ES-I3 (cell line): ENCODE measurements at regions not wholly inside any gene's neighbourhood (a gene's known extent, or its start where the extent isn't known, plus 50 kb on each side); places are given as distances from the start of the nearest gene placed in this dataset.

Source experiments
- H3K36me3 ChIP-seq: 2 replicates; pipeline ENCODE4 v1.6.1; 2013; ENCODE audit warnings: mild to moderate bottlenecking, low read length, control low read depth, moderate library complexity; ENCODE audit not compliant: insufficient read depth
- H3K4me1 ChIP-seq: 2 replicates; pipeline ENCODE4 v1.6.1; 2013; ENCODE audit warnings: mild to moderate bottlenecking, control low read depth, low read length; ENCODE audit not compliant: insufficient read depth
- H3K9ac ChIP-seq: 2 replicates; pipeline ENCODE4 v1.6.1; 2013; ENCODE audit warnings: low read depth, mild to moderate bottlenecking, low read length, moderate library complexity
- H3K9me3 ChIP-seq: 2 replicates; pipeline ENCODE4 v1.6.1; 2013; ENCODE audit warnings: mild to moderate bottlenecking, low read length, moderate library complexity; ENCODE audit not compliant: control insufficient read depth, insufficient read depth

GRCh38 chr2:120829633-120830025 is 94.0 kb downstream of the GLI2 start:
- H3K36me3 ChIP-seq, result 0 out of 2 replicates have a peak, but pooled peaks cover 3% of the 10 kb centered on the region
- no peaks in the 10 kb centered on the region for H3K9me3 ChIP-seq
- peaks cover 12% of the 10 kb centered on the region for H3K4me1 ChIP-seq
- no peak overlapping the region for H3K9ac ChIP-seq

GRCh38 chr2:120830096-120830830 is 94.6 kb downstream of the GLI2 start:
- Histone ChIP-seq H3K9me3 (no peaks in the 10 kb centered on the region), H3K4me1 (peaks cover 10% of the 10 kb centered on the region), H3K36me3 (0 out of 2 replicates have a peak, but pooled peaks cover 3% of the 10 kb centered on the region), H3K9ac (no peak overlapping the region)

- 0 out of 2 replicates have a peak, but pooled peaks cover 3% of the 10 kb centered on the region for H3K36me3 ChIP-seq
- no peaks in the 10 kb centered on the region for H3K9me3 ChIP-seq
- peaks cover 2% of the 10 kb centered on the region for H3K4me1 ChIP-seq
- H3K9ac ChIP-seq, result no peak overlapping the region
Observed at GRCh38 chr2:120831086-120831485, 95.4 kb downstream of the GLI2 start.

GRCh38 chr2:120831891-120832290 is 96.2 kb downstream of the GLI2 start:
- Histone ChIP-seq H3K9ac (no peak overlapping the region), H3K4me1 (no peaks in the 10 kb centered on the region), H3K36me3 (0 out of 2 replicates have a peak, but pooled peaks cover 3% of the 10 kb centered on the region), H3K9me3 (no peaks in the 10 kb centered on the region)

- Histone ChIP-seq H3K4me1 (no peaks in the 10 kb centered on the region), H3K9me3 (no peaks in the 10 kb centered on the region), H3K36me3 (0 out of 2 replicates have a peak, but pooled peaks cover 3% of the 10 kb centered on the region), H3K9ac (no peak overlapping the region)
Observed at GRCh38 chr2:120832296-120833070, 96.8 kb downstream of the GLI2 start.

- 0 out of 2 replicates have a peak, but pooled peaks cover 3% of the 10 kb centered on the region for H3K36me3 ChIP-seq
- no peaks in the 10 kb centered on the region for H3K4me1 ChIP-seq
- no peak overlapping the region for H3K9ac ChIP-seq
- no peaks in the 10 kb centered on the region for H3K9me3 ChIP-seq
Observed at GRCh38 chr2:120833127-120833675, 97.5 kb downstream of the GLI2 start.

- no peaks in the 10 kb centered on the region for H3K9me3 ChIP-seq
- H3K4me1 ChIP-seq, result no peaks in the 10 kb centered on the region
- no peak overlapping the region for H3K9ac ChIP-seq
- H3K36me3 ChIP-seq, result 0 out of 2 replicates have a peak, but pooled peaks cover 3% of the 10 kb centered on the region
Observed at GRCh38 chr2:120834206-120834605, 98.5 kb downstream of the GLI2 start.

GRCh38 chr2:120836281-120836680 is 100.6 kb downstream of the GLI2 start:
- H3K9ac ChIP-seq, result no peak overlapping the region
- H3K9me3 ChIP-seq, result no peaks in the 10 kb centered on the region
- no peaks in the 10 kb centered on the region for H3K36me3 ChIP-seq
- H3K4me1 ChIP-seq, result no peaks in the 10 kb centered on the region

GRCh38 chr2:120840795-120841487 is 105.3 kb downstream of the GLI2 start:
- Histone ChIP-seq H3K4me1 (no peaks in the 10 kb centered on the region), H3K36me3 (no peaks in the 10 kb centered on the region), H3K9ac (no peak overlapping the region), H3K9me3 (no peaks in the 10 kb centered on the region)

- no peaks in the 10 kb centered on the region for H3K9me3 ChIP-seq
- no peak overlapping the region for H3K9ac ChIP-seq
- H3K4me1 ChIP-seq, result no peaks in the 10 kb centered on the region
- no peaks in the 10 kb centered on the region for H3K36me3 ChIP-seq
Observed at GRCh38 chr2:120842456-120843439, 107.1 kb downstream of the GLI2 start.

- Histone ChIP-seq H3K9me3 (no peaks in the 10 kb centered on the region), H3K4me1 (no peaks in the 10 kb centered on the region), H3K9ac (no peak overlapping the region), H3K36me3 (no peaks in the 10 kb centered on the region)
Observed at GRCh38 chr2:120844070-120844738, 108.5 kb downstream of the GLI2 start.

- H3K36me3 ChIP-seq, result no peaks in the 10 kb centered on the region
- H3K9me3 ChIP-seq, result no peaks in the 10 kb centered on the region; the same call in 1 of the 2 replicates
- H3K4me1 ChIP-seq, result no peaks in the 10 kb centered on the region
- H3K9ac ChIP-seq, result no peak overlapping the region
Observed at GRCh38 chr2:120845277-120845676, 109.6 kb downstream of the GLI2 start.
